ENCODE measurements at regions not wholly inside any gene's neighbourhood (a gene's known extent, or its start where the extent isn't known, plus 50 kb on each side); places are given as distances from the start of the nearest gene placed in this dataset.
A peak's percentile ranks its signal among the peaks of the same experiment; 100 is the strongest.

DNA sequence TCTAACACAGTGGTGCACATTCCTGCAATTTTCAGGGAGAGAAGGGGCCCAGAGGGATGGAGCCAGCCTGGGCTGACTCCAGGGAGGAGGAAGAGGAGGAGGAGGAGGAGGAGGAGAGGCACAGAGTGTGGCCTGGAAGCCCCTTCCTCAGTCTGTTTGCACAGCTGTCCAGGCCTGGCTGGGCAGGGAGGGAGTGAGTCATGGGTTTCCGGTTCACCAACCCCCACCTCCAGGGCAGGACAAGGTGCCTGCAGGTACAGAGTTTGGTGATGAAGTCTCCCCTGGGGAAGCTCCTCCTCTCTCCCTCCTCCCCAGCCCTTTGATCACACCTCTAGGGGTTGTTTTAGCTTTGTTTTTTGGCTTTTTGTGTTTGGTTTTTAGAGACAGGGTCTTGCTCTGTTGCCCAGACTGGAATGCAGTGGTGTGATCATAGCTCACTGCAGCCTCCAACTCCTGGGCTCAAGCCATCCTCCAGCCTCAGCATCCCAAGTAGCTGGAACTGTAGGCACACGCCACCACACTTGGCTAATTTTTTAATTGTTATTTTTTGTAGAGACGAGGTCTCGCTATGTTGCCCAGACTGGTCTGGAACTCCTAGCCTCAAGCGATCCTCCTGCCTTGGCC lies 77.5 kb upstream of the CUX1 start:
- TF ChIP-seq, protein P1, sequence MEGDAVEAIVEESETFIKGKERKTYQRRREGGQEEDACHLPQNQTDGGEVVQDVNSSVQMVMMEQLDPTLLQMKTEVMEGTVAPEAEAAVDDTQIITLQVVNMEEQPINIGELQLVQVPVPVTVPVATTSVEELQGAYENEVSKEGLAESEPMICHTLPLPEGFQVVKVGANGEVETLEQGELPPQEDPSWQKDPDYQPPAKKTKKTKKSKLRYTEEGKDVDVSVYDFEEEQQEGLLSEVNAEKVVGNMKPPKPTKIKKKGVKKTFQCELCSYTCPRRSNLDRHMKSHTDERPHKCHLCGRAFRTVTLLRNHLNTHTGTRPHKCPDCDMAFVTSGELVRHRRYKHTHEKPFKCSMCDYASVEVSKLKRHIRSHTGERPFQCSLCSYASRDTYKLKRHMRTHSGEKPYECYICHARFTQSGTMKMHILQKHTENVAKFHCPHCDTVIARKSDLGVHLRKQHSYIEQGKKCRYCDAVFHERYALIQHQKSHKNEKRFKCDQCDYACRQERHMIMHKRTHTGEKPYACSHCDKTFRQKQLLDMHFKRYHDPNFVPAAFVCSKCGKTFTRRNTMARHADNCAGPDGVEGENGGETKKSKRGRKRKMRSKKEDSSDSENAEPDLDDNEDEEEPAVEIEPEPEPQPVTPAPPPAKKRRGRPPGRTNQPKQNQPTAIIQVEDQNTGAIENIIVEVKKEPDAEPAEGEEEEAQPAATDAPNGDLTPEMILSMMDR (IDR thresholded peaks at IDR 0.05): no peak
- no peaks in the 10 kb centered on the region for H3K9me3 ChIP-seq
- H3K27me3 ChIP-seq: no peaks in the 10 kb centered on the region
- no peak overlapping the region for H3K27ac ChIP-seq
- no peak overlapping the region for H3K4me3 ChIP-seq
- H3K4me1 ChIP-seq: no peaks in the 10 kb centered on the region
- intact Hi-C loops (cut with DNase I): no loop called here
- DNase-seq: peak; percentile 42
- H3K9ac ChIP-seq (ENCODE audit: low read depth in 2 of 2, low read length in 2 of 2): no peak overlapping the region
- no peaks in the 10 kb centered on the region for H3K36me3 ChIP-seq

DNA sequence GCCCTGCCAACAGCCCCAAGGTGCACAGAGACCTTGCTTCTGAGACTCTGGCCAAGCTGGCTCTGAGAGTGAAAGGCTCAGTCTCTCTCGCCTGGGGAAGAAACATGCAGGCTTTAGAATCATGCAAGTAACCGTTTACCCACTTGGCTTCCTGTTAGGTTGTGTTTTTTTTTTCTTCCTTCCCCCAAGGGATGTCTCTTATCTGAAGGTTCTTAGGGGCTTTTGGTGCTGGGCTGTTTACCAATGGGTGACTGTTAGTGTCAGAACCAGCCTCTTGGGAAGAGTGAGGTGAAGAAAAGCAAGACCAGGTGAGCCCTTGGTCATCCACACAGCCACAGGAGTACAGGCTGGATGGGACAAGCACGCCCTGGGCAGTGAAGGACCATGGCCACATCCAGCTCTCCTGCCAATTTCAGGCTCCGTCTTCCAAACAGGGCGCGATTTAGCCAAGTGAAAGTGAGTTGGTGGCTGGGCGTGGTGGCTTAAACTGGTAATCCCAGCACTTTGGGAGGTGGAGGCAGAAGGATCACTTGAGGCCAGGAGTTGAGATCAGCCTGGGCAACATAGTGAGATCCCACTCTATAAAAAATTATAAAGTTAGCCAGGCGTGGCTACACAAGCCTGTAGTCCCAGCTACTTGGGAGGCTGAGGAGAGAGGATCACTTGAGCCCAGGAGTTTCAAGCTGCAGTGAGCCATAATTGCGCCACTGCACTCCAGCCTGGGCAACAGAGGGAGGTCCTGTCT lies 76.3 kb upstream of the CUX1 start:
- TF ChIP-seq, protein P1 (IDR thresholded peaks at IDR 0.05): no peak
- no peaks in the 10 kb centered on the region for H3K27me3 ChIP-seq
- H3K4me3 ChIP-seq: no peak overlapping the region
- H3K9me3 ChIP-seq: no peaks in the 10 kb centered on the region
- no peak overlapping the region for H3K27ac ChIP-seq
- H3K9ac ChIP-seq (ENCODE audit: low read depth in 2 of 2, low read length in 2 of 2): no peak overlapping the region
- no peaks in the 10 kb centered on the region for H3K36me3 ChIP-seq
- intact Hi-C loops (cut with DNase I): no loop called here
- DNase-seq: no peak
- no peaks in the 10 kb centered on the region for H3K4me1 ChIP-seq

DNA sequence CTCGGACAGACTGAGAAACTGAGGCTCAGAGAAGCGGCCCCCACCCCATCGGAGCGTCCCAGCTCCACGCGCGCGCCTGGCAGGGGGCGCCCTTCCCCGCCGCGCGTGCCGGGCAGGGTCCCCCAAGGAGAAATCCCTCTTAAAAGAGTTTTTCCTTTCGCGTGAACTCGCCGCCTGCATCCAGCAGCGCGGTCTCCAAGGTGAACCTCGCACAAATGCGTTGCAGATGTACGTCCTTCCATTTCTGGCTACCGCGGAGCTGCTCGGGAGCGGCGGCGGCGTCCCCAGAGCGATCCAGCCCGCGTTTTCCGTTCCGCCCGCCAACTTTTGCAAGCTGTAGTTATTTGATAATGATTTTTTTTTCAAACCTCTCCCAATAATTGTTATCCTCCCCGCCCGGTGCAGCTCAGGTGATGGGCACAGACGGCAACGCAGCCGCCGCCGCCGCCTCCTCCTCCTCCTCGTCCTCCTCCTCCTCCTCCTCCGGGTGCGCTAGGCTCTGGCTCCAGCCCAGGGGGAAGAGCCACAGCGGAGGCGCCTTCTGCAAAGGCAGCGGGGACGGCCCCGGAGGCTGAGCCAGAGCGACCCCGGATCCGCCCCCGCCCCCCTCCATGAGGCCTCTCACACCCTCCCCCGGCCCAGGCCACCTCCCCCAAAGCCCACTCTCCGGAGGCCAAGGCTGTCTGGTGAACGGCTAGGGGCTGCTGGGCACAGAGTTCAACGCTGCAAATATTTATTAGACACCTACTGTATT lies 74.0 kb upstream of the CUX1 start:
- no peak overlapping the region for H3K27ac ChIP-seq
- TF ChIP-seq, protein P1 (IDR thresholded peaks at IDR 0.05): peak; percentile 62
- peak; percentile 67 for DNase-seq
- no peaks in the 10 kb centered on the region for H3K9me3 ChIP-seq
- H3K9ac ChIP-seq (ENCODE audit: low read depth in 2 of 2, low read length in 2 of 2): peak overlapping the region; percentile 26 to 56
- H3K36me3 ChIP-seq: no peaks in the 10 kb centered on the region
- H3K27me3 ChIP-seq: no peaks in the 10 kb centered on the region
- H3K4me1 ChIP-seq: no peaks in the 10 kb centered on the region
- intact Hi-C loops (cut with DNase I): no loop called here
- peak overlapping the region; percentile 49 for H3K4me3 ChIP-seq

DNA sequence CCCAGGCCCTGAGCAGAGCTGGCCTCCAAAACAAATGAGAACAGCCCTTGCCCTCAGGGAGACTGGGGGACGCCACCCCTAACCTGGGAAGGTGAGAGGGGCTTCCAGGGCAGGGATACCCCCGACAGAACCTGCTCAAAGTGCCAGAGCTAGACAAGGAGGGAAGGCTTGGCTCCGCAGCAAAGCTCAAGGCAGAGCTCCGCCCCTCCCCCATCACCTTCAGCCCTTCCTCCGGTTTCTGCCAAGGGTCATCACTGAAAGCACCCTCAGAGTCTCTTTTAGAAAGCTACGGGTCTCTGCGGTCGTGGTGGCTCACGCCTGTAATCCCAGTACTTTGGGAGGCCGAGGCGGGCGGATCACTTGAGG lies 73.4 kb upstream of the CUX1 start:
- Histone ChIP-seq H3K9ac (ENCODE audit: low read depth in 2 of 2, low read length in 2 of 2) (peak overlapping the region in 1 of 2 donors; percentile 26), H3K4me3 (peak overlapping the region; percentile 49), H3K27me3 (no peaks in the 10 kb centered on the region), H3K4me1 (no peaks in the 10 kb centered on the region), H3K9me3 (no peaks in the 10 kb centered on the region), H3K27ac (no peak overlapping the region), H3K36me3 (no peaks in the 10 kb centered on the region)
- intact Hi-C loops (cut with DNase I): no loop called here
- DNase-seq: peak; percentile 33
- TF ChIP-seq, protein P1 (IDR thresholded peaks at IDR 0.05): no peak

DNA sequence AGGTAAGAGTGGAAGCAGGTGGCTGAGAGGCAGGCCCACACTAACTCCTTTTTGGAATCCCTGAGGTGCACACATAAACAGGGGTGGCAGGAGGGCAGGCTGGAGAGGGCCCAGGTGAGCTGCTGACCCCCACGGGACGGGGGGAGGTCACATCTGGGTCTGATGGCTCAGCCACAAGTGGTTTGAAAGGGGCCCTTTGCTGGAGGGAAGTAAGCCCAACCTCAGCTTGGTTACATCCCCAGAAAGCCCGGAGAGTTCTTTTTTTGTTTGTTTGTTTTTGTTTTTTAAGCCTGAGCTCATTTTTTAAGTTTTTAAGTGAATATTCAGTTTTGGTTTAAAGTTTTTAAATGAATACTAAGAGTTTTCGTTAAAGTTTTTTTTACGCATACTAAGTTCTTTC lies 72.8 kb upstream of the CUX1 start:
- H3K27me3 ChIP-seq: no peaks in the 10 kb centered on the region
- H3K27ac ChIP-seq: no peak overlapping the region
- H3K9me3 ChIP-seq: no peaks in the 10 kb centered on the region
- H3K9ac ChIP-seq (ENCODE audit: low read depth in 2 of 2, low read length in 2 of 2): no peak overlapping the region
- H3K36me3 ChIP-seq: no peaks in the 10 kb centered on the region
- DNase-seq: no peak
- H3K4me1 ChIP-seq: no peaks in the 10 kb centered on the region
- H3K4me3 ChIP-seq: no peak overlapping the region
- TF ChIP-seq, protein P1 (IDR thresholded peaks at IDR 0.05): no peak
- intact Hi-C loops (cut with DNase I): no loop called here
